ENCODE measurements at regions not wholly inside any gene's neighbourhood (a gene's known extent, or its start where the extent isn't known, plus 50 kb on each side); places are given as distances from the start of the nearest gene placed in this dataset.
"Not testable (repeated sequence)": the region's sequence is repeated elsewhere in the genome, so short reads cannot be mapped to it uniquely, and the experiment has no call there.

GRCh38 chr14:105775349-105775923 lies 249.1 kb downstream of the TMEM121 start:
- TF ChIP-seq CTCF, POLR2A (IDR thresholded peaks at IDR 0.05): not testable (repeated sequence)
